CD4-positive, alpha-beta T cell treated with Interleukin-10 for 1 hour (primary cell): ENCODE measurements at regions not wholly inside any gene's neighbourhood (a gene's known extent, or its start where the extent isn't known, plus 50 kb on each side); places are given as distances from the start of the nearest gene placed in this dataset.

Experiments used
- DNase-seq: peaks from one replicate; pipeline ENCODE4 v3.0.0-alpha.2; 2020

- no peak for DNase-seq
Measured at GRCh38 chr12:24198070-24198469, 248.6 kb upstream of the SOX5 start.

DNA sequence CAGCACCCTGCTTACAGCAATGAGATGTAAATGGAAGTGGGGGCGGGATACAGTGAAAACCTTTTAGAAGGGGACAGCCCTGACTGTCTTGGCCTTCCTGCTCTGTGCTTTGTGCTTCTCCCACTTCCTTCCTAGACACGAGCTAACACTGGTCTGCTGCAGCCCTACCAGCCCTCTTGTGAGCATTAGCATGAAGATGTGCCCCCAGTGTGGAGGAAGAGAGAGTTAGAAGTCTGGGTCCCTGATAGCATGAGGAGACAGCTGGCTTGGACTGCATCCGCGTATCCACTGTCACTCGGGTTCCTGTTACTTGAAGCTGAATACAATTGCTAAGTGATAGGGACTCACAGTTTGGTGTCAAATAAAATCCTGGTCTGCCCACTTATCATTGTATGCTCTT is 248.1 kb upstream of the SOX5 start:
- DNase-seq: no peak

GRCh38 chr12:24195063-24195462 is 245.6 kb upstream of the SOX5 start:
- no peak for DNase-seq

GRCh38 chr12:24191117-24191516 is 241.6 kb upstream of the SOX5 start:
- DNase-seq: no peak

GRCh38 chr12:24185782-24186181 is 236.3 kb upstream of the SOX5 start:
- DNase-seq: no peak

DNA sequence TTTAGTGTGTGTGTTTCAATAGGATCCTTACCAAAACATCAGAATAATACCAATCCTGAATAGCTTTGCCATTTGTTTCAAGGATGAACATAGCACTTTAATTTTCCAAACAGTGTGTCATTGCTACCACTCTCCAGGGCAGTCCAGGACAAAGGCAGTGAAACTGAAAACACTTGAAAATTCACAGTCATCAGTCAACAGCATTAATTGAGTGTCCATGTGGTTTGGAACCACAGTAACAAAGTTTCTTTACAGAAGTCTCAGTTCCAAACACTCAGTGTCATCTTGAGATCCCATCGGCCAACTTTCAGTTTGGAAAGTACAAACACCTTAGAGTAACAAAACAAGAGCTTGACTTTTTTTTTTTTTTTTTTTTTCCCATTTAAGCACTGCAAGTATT is 228.4 kb upstream of the SOX5 start:
- no peak for DNase-seq

GRCh38 chr12:24175929-24176328 is 226.5 kb upstream of the SOX5 start:
- DNase-seq: no peak

DNA sequence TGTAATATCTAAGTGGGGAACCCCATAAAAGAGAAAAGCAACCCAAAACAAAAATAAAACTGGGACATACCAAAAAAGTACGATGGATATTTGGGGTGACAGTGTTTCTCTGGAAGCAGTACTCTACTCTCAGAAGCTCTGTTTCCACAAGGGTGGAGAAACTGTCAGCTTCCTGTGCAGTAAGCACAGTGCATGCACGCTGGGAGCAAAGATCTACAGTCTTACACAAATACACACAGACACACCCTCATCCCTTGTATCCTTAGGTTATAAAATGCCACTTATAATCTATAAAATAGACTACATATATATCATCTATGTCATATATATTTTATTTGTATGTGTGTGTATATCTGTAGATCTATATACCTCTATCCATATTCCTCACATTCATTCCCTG is 225.8 kb upstream of the SOX5 start:
- no peak for DNase-seq

DNA sequence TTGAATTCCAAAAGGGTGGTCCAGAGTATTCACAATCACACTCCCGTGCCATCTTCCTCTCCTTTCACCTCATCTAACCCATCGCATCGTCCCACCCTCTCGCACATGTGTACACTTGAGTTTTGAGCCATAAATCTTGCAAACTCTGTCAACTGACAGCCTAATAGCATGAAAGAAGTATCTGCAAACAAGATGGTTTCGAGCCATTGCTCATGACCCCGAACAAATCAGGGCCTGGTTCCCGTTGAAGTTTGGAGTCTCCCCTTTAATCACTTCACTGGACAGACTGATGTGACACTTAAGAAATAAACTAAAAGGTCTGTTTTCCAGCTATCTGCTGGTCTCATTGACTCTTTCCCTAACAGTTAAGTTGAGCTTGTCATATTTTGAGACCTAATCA is 223.6 kb upstream of the SOX5 start:
- no peak for DNase-seq

DNA sequence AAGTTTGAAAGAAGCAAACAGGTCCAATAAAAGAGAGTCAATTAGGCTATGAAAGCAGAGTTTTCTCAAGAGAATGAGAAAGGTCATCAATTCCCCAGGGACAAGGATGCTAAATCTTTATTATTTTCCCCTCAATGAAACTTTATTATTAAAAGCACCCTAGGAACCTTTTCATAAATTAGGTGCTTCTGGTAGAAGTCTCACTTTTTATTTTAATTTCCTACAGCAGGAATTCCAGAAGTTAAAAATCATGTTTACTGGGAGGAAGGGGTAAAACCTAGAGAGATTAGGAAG is 223.2 kb upstream of the SOX5 start:
- no peak for DNase-seq

DNA sequence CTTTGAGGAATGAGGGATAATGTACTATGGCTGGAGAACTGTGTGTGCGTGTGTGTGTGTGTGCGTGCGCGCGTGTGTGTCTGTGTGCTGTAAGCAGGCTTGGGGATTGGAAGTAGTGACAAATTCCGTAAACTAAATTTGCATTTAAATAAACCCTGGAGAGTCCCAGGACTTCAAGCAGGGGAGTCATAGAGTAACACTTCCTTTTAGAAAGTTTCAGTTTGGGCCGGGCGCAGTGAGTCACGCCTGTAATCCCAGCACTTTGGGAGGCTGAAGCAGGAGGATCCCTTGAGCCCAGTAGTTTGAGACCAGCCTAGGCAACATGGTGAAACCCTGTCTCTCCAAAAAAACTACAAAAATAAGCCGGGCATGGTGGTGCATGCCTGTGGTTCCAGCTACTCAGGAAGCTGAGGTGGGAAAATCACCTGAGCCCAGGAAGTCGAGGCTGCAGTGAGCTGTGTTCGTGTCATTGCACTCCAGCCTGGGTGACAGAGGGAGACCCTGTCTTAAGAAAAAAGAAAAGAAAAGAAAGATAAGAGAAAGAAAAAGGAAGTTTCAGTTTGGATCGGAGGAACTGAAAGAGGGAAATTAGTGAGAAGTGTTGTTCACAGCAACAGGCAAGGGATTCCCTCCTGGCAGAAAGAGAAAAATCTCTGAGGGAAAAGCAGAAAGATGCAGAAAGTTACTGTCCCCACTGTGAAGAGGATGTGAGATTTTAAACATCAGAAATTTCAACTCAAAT is 222.7 kb upstream of the SOX5 start:
- no peak for DNase-seq

GRCh38 chr12:24155042-24155441 is 205.6 kb upstream of the SOX5 start:
- DNase-seq: no peak

DNA sequence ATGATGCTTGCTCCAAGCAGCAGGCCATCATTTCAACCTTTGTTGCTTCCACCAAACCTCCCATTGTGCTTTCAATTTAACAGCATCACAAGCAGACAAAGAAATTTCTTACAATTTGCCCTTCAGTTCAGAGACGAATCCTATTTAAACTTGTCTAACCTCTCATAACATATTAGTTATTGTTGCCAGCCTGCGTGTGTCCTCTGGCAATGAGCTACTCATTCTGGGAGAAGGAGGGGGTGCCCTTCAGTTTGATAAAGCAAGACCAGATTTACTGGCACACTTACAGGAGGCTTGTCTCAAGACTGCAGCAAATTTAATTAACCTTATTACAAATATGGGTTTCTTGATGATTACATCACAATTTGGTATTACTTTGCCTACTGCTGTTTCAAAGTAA is 203.6 kb upstream of the SOX5 start:
- DNase-seq: no peak

GRCh38 chr12:24152270-24152669 is 202.8 kb upstream of the SOX5 start:
- DNase-seq: no peak

DNA sequence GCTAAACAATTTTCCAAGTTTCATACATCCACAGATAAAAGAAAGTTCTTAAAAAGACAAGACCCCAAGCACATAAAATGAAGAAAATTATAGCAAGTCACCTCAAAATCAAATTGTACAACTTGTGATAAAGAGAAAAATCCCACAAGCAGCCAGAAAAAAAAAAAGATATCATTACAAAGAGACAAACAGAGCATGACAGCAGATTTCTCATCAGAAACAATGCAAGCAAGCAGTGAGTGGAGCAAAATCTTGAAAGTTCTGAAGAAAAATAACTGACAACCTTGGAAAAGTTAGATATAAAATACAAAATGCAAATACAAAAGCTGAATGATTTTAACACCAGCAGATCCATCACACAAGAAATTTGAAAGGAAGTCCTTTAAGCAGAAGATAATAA is 194.5 kb upstream of the SOX5 start:
- no peak for DNase-seq

- no peak for DNase-seq
Measured at GRCh38 chr12:24139035-24139434, 189.6 kb upstream of the SOX5 start.

GRCh38 chr12:24138041-24138440 is 188.6 kb upstream of the SOX5 start:
- no peak for DNase-seq

DNA sequence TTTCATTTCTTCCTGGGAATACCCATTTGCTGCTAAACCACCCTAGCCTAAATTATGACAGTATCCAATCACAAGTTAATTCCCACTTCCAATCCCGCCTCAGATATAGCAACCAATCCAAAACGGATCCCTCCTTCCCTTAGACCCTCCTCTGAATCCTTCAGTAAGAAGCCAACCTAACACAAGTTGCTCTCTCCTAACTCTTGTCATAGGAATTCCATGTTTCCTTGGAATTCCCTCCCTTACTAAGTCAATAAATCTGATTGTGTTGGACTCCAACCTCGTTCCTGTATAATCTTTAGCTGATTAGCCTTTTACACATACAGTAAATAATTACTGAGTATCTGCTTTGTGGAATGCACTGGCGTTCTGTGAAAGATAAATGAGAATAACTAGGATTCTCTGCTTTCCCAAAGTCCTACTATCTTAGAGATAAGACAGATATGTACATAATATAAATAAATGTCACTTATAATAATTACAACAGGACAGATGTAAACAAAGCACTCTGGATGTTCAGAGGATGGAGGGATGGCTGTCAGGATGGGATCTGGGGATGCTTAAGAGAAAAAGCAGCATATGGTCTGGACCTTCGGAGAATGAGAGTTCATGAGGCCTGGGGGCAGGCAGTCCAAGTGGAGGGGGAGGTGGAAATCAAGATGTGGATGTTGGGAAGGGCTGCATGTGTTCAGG is 185.8 kb upstream of the SOX5 start:
- DNase-seq: no peak

DNA sequence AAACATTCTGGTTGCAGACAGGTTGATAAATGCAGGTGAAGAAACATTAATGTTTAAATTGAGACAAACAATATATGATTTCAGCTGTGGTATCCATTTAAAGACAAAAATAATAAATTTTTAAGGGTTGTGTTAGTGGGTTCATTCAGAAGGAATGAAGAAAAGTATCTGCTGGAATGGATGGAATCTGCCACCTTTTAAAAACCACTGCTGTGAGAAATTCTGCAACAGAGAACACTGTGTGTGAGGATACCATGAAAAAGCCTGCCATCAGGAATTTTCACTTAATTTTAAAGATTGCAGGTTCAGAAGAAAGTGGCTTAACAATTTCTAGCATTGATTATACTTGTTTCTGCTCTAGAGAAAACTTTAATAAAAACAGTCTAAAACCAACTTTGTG is 184.6 kb upstream of the SOX5 start:
- no peak for DNase-seq

DNA sequence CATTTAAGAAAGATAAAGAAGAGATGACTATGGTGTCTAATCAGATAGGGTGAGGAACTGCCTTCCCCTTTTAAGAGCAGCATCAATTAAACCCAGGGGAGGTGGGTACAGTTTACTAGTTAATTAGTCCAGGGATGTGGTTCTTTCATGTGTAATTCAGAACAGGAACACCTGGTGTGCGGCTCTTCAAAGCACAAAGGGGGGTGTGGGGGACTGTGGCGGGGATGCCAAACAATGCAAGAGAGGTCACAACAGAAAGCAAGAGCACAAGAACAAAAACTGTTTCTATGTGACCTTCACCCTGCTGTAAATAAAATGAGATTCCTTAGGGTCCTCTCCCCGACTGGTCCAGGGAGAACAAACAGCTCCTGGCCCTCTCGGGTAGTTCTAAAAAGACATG is 183.9 kb upstream of the SOX5 start:
- no peak for DNase-seq

DNA sequence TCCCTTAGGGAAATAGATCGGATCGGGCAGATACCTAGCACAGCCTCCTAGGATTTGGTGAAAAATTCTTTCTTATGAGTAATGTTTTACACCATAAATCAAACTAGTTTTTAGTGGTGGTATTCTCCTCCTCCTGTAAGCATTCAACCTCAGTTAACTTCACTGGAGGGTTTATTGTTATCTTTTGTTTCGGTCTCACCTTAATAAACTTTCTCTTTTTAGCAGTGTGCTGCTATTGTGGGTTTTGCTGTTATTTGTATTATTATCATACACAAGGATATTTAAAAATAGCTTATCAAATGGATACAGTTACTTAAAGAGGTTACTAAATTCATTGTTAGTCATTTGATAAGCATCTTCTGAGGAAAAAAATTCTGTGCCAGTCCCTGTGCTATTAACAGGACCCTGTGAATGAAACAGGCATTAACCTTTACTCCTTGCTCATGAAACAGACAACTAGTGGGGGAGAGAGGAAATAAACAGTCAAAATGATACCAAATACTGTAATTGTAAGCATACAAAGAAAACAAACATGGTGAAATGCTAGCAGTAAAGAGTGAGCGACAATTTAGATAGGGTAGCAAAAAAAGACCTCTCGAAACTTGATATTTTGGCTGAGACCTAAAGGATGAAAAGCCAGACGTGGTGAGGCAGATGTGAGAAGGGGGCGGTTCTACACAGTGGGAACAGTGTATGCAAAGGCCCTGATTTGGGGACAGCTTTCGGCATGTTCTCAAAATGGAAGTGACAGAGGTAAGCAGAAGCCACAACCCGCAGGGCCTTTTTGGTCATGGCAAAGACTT is 178.7 kb upstream of the SOX5 start:
- DNase-seq: no peak

DNA sequence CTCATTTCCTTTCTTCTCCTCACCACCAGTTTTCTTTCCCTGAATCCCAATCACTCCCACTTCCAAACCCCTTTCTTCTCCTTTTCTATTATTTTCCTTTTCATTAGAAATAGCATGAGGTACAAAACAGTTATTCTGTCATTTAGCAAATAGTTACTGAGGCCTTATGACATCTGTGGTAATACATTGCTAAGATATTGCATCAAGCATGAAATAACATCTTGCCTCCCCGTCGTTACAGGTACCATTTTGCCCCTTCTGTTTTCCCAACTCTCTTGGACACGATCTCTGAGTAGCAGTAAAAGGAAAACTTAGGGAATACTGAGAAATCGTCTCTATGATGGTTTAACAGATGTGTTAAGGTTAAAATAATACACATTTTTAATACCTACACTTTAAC is 175.8 kb upstream of the SOX5 start:
- DNase-seq: no peak

- no peak for DNase-seq
Measured at GRCh38 chr12:24121911-24122310, 172.4 kb upstream of the SOX5 start.

DNA sequence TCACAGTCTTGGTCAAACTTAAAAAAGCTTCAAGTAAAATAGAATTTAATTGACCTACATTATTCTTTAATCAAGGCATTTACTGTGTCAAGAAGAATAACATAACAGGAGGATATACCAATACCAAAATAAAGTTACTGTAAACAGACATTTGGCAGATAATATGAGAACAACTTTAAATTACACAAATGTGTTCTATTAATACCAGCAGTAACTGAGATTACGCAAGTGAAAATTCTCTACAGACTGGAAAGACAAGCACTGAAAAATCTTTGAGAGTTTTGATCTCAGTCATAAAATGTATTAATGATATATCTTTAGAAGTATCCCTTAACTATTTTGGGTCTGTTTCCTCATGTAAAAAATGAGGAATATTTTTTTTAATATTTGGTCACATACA is 169.2 kb upstream of the SOX5 start:
- DNase-seq: no peak
